HG03135 (cell line): ENCODE measurements at regions not wholly inside any gene's neighbourhood (a gene's known extent, or its start where the extent isn't known, plus 50 kb on each side); places are given as distances from the start of the nearest gene placed in this dataset.

ENCODE experiments used
- ATAC-seq: cut with Tn5 transposase; IDR thresholded peaks from one replicate; pipeline ENCODE4 v1.9.1; 2021; ENCODE audit warnings: mild to moderate bottlenecking, moderate library complexity; ENCODE audit not compliant: unreplicated experiment

DNA sequence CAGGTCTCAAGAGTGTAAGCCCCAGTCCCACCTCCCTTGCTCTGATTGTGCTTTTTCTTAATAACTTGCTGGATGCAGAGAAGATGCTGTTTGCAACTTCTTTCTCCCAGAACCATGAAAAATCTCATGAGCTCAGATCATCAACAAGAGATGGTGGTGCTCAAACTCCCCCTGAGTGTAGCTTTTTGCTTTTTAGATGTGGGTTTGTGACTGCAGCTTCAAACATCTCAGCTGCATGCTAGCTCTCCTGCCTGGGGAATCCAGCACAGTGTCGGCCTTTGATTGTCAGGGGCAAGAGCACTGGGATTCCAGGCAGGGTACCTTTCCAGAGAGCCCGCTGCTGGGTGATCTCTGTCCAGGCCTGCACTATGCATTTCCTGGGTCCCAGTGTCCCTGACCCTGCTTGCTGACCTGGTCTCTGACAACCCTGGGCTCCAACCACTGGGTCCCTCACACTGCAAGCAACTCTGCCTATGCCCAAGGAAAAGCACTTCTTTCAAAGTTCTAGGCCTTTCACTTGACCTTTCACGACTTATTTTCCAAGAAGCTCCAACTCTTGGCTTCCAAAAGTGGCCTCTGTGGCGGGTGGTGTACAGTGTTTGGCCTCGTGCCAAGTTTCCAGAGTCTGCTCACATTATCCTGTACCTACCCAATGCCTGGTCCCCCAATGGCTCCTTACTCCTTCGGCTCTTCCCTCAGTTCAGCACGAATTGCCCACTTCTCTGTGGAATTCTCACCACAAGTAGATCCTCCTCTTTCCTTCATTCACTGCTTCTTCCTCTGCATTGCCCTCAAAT, 69.7 kb upstream of the LY86 start:
- no peak for ATAC-seq

GRCh38 chr6:6521961-6522482, 66.5 kb upstream of the LY86 start:
- no peak for ATAC-seq

DNA sequence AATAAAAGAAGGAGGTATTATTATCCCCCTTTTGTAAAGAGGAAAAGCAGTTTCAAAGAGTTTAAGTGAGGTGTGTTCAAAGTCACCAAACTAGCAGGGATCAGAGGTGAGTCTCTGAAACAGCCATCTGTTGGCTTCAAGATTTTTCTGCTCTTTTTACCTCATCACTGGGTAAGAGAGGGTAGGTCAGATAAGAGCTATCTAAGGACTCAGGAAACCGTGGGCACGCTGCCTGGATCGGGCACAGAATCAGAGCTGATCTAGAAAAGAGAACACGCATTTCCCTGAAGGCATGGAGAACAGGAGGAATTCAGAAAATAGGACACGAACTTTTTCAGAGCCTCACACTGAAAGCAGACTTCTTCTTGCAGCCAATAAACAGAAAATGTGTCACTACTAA, 65.8 kb upstream of the LY86 start:
- ATAC-seq = no peak

GRCh38 chr6:6524951-6525350, 63.6 kb upstream of the LY86 start:
- ATAC-seq = no peak

- ATAC-seq = no peak
Measured at GRCh38 chr6:6525933-6526332, 62.6 kb upstream of the LY86 start.

DNA sequence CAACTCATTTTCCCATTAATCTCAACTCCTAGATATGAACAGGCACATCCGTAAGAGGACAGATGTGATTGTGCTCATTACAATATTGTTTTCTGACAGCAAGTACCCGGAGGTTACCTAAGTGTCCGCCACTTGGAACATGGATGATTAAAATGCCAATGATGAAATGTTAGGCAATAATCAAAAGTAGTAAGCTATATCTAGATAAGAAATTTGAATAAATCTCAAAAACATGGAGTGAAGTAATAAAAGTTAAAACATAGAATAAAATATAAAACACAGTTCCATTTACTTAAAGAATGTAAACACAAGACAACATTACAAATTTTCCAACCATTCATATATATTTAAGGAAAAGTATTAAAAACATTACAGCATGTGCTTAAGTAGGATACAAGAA, 59.2 kb upstream of the LY86 start:
- ATAC-seq = no peak

DNA sequence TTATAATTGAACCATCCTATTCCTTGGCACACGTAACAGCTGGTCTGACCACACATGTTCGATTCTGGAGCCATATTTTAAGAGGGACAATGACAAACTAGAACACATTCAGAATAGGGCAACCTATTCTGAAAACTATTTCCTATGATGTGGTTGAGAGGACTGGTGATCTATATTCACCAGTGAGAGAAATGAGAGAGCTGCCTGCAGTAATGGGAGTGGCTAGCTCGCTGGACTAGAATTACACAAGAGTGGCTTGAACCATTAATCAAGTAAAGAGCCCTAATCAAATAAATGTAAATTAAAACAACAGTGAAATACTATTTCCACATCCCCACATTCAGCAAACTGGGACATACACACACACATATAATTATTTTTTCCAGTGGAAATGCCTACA, 55.3 kb upstream of the LY86 start:
- no peak for ATAC-seq

GRCh38 chr6:6534399-6534798, 54.1 kb upstream of the LY86 start:
- ATAC-seq = no peak

DNA sequence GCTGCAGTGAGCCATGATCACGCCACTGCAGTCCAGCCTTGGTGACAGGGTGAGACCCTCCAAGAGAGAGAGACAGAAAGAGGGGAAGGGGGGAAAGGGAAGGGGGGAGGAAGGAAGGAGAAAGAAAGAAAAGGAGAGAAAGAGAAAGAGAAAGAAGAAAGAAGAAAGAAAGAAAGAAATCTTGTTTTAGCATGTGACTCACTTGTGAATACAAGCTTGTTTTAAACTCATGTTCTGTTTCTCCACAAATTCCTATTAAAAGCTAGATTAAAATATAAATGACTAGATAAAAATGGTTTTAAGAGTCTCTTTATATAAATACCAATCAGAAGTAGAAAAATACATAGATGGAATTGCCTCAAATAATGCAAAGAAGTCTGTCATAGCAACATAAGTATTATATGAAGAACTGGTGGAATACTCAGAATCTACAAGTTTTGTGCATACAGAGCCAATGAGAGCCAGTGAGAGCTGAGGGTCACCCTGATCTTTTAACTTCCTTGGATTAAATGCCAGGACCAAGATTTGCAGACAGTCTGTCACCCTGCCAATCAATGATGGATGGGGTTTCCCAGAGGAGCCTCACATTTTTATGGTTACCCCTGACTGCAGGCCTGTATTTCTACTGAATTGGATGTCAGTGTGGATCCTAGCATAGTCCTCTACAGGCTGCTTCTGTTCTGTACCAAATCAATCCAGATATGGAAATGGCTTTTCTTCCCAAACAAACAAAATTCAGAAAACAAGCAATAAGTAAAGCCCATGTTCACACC, 50.8 kb upstream of the LY86 start:
- no peak for ATAC-seq

GRCh38 chr6:6538261-6538660, 50.3 kb upstream of the LY86 start:
- ATAC-seq = no peak
